SK-N-DZ (cell line): ENCODE measurements at regions not wholly inside any gene's neighbourhood (a gene's known extent, or its start where the extent isn't known, plus 50 kb on each side); places are given as distances from the start of the nearest gene placed in this dataset.

Experiments used
- DNase-seq: peaks from one replicate; pipeline ENCODE4 v3.0.0-alpha.2; 2015; ENCODE audit warnings: low spot score

DNA sequence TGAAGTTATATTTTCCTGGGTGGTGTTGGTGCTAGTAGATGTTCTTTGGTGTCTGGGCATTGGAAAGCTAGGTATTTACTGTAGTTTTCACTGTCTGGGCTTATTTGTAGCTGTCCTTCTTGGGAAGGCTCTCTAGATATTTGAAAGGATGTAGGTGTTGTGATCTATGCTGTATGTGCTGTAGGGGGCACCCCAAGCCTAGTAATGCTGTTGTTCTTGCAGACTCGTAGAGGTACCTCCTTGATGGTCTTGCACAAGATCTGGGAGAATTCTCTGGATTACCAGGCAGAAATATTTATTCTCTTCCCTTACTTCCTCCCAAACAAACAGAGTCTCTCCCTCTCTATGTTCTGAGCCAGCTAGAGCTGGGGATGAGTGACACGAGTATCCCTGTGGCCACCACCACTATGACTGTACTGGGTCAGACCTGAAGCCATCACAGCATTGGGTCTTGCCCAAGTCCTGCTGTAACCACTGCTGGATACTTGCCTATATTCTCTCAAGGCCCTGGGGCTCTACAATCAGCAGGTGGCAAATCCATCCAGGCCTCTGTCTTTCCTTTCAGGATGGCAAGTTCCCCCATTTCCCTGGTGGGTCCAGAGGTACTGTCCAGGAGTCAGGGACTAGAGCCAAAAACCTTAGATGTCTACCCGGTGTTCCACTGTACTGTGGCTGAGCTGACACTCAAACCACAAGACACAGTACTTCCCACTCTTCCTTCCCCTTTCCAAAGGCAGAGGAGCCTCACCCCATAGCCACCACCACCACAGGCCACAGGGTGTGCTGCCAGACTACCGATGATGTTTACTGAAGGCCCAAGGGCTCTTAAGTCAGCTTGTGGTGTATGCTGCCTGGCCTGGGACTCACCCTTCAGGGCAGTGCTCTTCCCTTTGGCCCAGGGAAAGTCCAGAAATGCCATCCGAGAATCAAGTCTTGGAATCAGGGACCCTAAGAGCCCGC lies 195.2 kb upstream of the DPPA4 start:
- DNase-seq = peak; percentile 81

DNA sequence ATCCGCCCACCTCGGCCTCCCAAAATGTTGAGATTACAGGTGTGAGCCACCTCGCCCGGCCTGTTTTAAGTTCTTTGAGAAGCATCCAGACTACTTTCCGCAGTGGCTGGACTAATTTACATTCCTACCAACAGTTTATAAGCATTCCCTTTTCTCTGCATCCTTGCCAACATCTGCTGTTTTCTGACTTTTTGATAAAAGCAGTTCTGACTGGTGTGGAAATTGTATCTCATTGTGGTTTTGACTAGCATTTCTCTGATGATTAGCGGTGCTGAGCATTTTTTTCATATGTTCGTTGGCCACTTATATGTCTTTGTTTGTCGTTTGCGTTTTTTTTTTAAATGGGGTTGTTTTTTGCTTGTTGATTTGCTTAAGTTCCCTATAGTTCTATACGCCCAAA lies 208.4 kb upstream of the DPPA4 start:
- DNase-seq = no peak

DNA sequence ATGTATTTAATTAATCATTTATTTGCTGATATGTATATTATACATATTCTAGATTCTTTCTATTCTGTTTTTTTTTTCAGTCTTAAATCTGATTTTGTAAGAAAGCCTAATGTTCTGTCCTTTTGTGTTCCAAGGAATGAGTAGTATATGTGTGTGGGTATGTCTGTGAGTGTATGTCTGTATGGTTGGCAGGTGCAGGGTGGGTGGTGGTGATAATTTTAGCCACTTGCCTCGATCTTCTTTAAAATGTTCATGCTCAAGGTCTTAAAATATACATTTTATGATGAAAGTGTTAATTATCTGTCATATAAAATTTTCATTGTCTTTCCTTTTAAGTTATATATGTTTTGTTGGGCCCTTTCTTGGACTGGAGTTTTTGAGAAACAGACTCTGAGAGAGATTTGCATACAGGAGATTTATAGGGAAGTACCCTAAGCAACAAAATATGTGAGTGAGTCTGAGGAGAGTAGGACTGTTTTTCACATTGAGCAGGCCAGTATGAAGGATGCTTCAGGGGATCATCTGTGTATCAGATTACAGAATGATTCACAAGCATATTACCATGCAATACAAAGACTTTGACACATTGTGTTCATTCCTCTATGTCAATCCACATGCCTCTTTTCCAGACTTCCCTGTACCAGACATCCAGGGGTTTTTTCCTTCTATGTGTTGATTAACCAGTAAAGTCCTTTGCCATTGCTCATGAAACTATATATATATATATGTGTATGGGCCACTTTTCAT lies 211.0 kb upstream of the DPPA4 start:
- no peak for DNase-seq

DNA sequence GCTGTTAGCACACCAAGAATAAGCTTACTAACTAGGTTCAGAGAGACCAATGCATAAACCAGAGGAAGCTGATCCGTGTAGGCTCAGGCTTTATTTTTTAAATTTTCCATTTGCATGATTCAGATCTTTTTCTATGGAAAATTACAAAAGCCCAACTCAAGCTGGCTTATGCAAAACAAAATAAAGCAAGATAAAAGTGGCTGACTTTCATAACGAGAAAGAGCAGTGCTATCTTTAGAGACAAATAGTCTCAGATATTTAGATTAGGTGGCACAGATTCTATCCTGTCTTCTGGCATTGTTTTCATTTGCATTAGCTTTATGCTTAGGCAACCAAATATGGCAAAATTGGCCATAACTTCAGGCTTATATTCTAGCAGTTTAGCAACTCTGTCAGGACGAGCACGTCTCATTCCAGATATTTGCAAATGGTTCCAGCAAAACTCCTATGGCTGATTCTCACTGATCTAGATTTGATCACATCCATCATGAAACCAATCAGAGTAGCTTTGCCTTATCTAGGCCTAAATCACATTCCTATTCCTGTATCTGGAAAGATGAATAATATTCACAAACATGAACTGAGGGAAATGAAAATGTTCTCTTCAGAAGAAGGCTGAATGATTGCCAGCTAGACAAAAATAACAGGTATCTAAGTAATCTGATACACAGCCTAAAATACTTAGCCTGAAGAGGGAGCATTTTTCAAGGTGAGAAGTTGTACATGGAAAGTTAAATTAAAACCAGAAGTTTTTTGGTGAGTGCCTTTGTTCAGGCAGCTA lies 216.4 kb upstream of the DPPA4 start:
- DNase-seq = no peak

DNA sequence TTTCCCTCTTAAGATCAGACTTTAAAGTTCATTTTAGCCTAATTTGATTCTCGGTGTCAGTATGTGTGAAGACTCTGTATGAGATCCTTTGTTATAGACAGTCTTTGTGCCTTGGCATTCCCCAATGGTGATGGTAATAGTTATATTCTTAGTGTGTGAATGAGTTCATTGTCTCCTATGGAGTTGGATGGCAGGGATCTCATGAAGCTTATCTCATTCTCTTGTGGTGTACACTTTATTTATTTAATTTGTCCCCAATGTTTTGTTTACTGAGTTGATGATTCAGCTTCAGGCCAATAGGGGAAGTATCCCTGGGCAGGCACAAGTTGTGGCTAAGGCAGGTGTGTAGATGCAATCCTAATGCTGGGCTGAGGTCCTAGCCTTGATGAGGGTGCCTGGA lies 222.0 kb upstream of the DPPA4 start:
- no peak for DNase-seq

DNA sequence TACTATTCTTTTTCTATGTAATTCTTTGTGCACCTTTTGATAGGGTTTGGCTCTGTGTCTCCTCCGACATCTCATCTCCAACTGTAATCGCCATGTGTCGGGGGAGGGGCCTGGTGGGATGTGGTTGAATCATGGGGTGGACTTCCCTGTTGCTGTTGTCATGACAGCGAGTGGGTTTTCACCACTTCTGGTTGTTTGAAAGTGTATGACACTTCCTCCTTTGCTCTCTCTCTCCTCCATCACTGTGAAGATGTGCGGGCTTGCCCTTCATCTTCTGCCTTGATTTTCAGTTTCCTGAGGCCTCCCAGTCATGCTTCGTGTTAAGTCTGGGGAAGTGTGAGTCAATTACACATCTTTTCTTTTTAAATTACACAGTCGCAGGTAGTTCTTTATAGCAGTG lies 225.8 kb upstream of the DPPA4 start:
- no peak for DNase-seq

DNA sequence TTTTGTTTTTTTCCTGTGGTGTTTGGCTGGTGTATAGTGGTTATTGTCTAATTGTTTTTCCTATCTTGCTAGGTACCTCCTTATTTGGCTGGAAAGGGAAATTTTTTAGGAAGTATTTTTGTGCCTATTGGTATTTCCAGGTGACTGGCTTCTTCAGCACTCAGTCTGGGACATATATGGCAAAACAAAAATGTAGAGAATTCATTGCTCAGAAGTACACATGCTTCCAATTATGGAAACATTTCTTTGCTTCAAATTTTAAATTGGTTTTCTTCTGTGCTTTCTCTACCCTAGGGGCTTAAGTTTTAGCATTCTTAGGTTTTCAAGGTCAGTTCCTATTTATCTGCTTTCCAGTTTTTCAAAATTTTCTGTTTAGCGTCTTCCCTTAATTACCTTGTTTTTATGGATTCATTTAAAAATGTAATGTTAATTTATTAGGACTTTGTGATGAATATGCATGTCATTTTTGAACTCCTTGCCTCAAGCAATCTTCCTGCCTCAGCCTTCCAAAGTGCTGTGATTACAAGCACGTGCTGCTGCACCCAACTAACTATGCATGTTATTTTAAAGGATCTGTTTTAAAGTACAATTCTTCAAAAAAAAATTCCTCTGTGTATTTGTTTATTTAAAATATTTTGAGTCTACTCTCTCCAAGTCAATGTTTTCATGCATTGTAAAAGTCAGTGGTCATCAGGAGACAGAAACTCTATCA lies 231.9 kb upstream of the DPPA4 start:
- DNase-seq = no peak

DNA sequence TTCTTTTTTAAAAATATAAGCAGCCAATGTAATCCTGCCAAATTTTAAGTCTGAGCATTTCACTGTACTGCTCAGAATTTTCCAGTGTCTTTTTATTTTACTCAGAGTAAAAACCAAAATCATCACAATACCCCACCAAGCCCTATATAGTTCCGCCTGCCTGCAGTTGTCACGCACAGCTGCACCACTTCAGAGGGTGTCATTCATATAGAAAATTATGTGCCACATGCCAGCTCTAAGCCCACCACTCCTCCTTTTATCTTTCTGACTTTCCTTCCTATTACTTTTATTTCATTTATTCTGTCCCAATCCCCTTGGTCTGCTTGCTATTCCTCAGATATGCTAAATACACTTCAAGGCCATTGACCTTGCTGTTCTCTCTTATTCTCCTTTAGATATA lies 233.1 kb upstream of the DPPA4 start:
- no peak for DNase-seq

DNA sequence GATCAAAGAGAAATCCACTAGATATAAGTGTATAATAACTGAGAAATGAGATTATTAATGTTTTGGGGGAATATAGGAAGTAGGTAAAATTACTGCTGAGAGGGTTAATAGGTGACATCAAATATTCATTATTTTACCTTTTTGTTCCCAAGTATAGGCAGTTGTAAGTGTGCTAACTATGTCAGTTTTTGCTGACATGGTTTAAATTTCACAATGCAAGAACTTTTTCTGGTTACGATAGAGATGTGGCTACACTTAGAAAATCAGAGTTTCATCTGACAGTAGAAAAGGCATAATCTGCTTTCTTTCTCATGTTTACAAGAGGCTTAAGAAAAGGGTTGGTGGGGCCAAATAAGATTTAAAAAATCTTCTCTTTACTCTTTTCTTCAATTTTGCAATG lies 235.0 kb upstream of the DPPA4 start:
- no peak for DNase-seq

DNA sequence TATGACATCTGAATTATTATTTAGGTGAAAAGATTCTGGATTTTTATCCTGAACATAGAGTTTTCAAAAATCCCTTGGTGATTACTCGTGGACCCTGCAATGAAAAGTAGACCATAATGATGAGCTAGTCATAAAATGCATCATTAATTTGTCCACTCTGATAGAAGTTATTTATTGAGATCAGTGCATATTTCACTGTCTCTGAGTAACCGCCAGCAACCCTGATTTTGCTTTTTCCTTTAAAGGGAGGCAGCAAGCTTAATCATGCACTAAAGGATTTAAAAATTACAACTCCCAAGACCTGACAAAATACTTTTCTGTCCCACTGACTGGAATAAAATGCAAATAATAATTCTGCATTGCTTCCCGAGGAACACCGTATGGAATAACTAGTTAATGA lies 259.6 kb upstream of the DPPA4 start:
- DNase-seq = no peak

DNA sequence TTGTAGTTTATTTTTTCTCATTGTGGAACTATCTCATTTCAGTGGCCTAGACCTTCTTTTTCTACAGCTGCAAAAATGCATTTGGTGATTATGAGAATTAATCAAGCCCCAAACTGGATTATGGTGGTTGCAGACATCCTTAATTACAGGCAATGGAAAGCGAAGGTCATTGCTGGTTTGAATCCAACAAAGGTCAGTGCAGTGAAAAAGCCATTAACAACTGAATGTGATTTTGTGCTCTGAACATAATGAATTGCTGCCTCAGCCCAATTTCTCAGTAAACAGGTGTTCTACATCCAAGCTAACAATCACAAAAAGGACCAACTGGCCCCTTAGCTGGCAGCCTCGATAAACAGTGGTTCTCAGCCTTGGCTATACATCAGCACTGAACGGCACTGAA lies 260.1 kb upstream of the DPPA4 start:
- DNase-seq = peak; percentile 85

DNA sequence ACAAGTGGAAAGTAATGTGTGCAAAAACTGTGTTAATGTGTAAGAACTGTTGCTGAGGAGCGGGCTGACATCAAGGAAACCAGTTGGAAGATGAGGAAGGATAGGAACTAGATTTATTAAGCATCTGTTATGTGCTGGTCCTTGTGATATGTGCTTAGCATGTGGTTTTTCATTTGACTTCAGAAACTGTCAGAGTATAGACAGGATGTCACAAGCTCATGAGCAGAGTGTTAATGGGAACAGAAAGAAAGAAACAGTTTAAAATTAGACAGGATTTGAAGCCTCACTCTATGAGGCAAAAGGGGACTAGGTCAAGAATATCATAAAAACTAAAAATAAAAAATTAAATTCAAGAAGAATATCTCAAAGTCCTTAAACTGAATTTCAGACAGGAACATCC lies 270.6 kb upstream of the DPPA4 start:
- no peak for DNase-seq

DNA sequence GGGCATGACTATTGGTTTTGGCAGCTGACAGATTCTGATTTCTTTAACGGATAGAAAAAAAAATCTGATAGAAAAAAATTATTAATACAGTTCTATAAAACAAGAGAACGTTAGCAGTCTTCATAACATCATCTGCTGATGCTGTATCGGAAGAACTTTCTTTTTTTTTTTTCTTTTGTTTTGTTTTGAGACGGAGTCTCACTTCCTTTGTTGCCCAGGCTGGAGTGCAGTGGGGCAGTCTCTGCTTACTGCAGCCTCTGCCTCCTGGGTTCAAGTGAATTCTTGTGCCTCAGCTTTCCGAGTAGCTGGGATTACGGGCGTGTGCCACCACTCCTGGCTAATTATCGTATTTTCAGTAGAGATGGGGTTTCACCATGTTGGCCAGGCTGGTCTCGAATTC lies 271.2 kb upstream of the DPPA4 start:
- no peak for DNase-seq

DNA sequence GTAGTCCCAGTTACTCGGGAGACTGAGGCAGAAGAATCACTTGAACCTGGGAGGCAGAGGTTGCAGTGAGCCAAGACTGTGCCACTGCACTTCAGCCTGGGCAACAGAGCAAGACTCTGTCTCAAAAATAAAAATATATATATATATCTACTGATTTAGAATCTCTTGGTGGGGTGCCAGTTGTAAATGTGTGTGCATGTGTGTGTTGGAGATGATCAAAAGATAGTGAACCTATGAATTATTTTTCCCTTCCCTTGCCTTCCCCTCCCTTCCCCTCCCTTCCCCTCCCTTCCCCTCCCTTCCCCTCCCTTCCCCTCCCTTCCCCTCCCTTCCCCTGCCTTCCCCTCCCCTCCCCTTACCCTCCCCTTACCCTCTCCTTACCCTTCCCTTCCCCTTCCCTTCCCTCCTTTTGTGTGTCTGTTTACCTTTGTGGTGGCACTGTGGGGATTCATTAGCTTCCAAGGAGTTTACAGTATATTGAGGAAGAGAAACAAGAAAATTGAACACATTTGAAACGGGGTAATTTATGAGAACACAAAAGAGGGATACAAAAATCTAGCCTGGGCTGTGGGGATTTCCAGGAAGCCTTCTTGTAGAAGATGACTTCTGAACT lies 281.5 kb upstream of the DPPA4 start:
- DNase-seq = no peak

DNA sequence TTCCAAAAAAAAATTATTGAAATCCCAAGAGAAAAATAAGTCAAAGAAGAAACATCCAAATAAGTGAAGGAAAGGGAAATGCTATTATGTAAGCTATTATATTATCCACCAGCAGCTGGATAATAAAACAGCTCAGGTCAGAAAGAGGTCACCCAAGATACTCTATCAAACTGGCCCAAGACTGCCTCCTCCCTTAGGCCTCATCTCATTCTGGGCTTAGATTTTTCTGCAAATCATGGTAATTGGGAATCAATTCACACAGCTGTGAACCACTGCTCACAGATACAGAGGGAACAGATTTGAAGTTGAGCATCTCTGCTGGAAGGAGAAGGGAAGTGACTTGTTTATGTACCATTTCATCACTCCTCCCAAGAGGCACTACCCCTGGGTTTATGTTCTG lies 294.6 kb upstream of the DPPA4 start:
- no peak for DNase-seq

DNA sequence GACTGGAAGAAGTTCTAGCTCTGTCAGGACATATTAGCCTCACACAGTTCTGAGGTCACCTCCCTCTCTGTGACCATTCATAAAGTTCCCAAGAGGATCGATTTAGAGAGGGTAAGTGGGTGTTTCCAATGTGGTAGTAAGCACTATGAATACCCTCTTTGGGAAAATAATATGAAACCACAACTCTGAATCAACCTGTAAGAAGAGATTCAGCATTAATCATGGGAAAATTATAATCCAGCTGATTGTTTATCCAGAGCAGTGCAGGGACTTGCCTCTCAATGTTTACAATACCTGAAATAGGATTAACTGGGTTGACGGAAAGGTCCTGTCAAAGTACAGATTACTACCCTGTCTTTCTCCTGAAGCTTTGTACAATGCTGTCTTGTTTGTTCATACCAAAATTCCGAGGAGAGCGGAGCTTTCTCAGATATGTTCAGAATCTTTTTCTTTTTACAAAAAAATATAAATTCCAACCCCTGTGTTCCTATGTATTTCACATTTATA lies 302.9 kb upstream of the DPPA4 start:
- no peak for DNase-seq

DNA sequence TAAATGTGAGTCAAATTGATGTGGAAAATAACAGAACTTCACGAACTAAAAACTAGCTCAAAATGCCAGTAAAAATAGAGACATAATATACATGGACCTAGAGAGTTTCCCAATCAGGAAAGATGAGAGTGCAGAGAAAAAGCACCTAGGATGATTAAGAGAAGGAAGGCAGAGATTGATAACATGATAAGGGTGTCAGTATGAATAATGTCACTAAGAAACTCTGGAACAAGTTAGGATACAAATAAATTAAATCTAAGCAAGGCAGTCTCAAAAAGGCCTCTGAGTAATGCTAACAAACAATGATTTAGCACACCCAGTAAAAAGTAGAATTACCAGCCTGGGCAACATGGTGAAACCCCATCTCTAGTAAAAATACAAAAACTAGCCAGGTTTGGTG lies 304.7 kb upstream of the DPPA4 start:
- DNase-seq = peak; percentile 33

DNA sequence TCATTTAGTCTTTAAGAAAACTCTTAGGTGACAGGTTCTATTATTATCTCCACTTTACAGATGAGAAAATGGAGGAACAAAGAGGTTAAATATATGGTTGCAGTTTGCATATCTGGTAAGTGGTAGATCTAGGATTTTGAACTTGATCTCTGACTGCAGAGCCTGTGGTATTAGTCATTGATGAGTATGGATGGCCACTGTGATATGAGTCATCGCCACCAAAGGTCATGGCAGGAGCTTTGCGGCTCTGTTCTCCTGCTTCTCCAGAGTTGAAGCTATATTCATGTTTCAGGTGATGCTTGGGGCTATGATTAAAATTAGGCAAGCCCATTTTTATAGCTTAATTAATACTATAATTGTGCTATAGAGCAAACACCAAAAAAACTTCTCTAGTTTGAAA lies 306.2 kb upstream of the DPPA4 start:
- no peak for DNase-seq

DNA sequence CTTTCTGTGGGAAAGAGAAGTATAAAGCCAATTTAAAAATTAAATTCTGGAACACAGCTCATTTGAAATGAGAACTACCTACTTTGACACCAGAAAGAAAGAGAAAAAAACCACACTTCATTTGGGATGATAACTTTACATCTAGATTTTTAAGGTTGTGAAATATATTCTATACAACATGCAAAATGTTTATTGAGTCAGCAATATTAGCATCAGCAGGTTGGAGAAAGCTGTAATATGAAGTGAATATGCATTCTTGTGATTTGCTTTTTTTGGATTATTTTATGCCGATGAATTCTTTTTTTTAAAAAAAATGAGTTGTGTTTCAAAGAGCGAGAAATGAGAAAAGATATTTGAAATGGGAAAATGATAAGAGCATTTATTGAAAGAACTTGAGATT lies 307.0 kb upstream of the DPPA4 start:
- no peak for DNase-seq

DNA sequence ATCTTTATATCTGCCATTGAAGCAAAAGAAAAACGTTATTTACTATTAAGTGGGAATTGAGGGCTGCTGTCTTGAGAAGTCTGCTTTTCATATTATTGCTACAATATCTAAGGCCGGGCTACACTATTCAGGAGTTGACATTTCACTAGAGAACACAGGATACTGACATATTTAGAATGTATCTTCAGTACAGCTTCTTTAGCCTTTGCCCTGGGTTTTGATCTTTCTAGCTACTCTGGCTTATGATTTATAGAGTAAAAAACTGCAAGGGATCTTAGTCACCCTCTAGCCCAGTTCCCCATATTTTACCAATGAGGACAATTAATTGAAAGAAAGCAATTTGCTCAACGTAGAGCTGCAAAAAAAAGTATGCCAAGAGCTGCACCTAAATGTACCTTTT lies 307.4 kb upstream of the DPPA4 start:
- DNase-seq = no peak

DNA sequence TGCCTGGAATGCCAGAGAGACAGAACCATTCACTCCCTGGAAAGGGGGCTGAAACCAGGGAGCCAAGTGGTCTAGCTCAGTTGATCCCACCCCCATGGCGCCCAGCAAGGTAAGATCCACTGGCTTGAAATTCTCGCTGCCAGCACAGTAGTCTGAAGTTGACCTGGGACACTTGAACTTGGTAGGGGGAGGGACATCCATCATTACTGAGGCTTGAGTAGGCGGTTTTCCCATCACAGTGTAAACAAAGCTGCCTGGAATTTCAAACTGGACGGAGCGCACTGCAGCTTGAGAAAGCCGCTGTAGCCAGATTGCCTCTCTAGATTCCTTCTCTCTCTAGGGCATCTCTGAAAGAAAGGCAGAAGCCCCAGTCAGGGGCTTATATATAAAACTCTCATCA lies 310.7 kb upstream of the DPPA4 start:
- no peak for DNase-seq
